RWPE2 (cell line): ENCODE measurements at regions not wholly inside any gene's neighbourhood (a gene's known extent, or its start where the extent isn't known, plus 50 kb on each side); places are given as distances from the start of the nearest gene placed in this dataset.

Experiments
- ATAC-seq: fragments of 200-7000 bp; cut with Tn5 transposase; 3 replicates; pipeline ENCODE4 v1.9.1; 2021; ENCODE audit warnings: low read depth
- DNase-seq: peaks from one replicate; pipeline ENCODE4 v3.0.0-alpha.2; 2020; ENCODE audit warnings: low spot score
- H3K27ac ChIP-seq: fragments of 450-650 bp; 2 replicates; pipeline ENCODE4 v1.5.1; 2017; ENCODE audit warnings: mild to moderate bottlenecking; ENCODE audit not compliant: poor library complexity, severe bottlenecking
- H3K27me3 ChIP-seq: fragments of 250-450 bp; sonication (Bioruptor Pico); 2 replicates; pipeline ENCODE4 v1.5.1; 2021; ENCODE audit warnings: mild to moderate bottlenecking, moderate library complexity; ENCODE audit not compliant: insufficient read depth, poor library complexity, severe bottlenecking
- H3K36me3 ChIP-seq: fragments of 250-450 bp; sonication (Bioruptor Pico); 2 replicates; pipeline ENCODE4 v1.5.1; 2020; ENCODE audit warnings: low read depth, mild to moderate bottlenecking, moderate library complexity
- H3K4me1 ChIP-seq: fragments of 250-450 bp; sonication (Bioruptor Pico); 2 replicates; pipeline ENCODE4 v1.5.1; 2021; ENCODE audit warnings: mild to moderate bottlenecking, moderate library complexity; ENCODE audit not compliant: insufficient read depth, poor library complexity, severe bottlenecking
- H3K4me3 ChIP-seq: fragments of 250-450 bp; sonication (Bioruptor Pico); 2 replicates; pipeline ENCODE4 v1.5.1; 2021; ENCODE audit warnings: mild to moderate bottlenecking, moderate library complexity; ENCODE audit not compliant: severe bottlenecking
- H3K9me3 ChIP-seq: fragments of 250-450 bp; sonication (Bioruptor Pico); 2 replicates; pipeline ENCODE4 v1.5.1; 2021; ENCODE audit warnings: mild to moderate bottlenecking, moderate library complexity; ENCODE audit not compliant: severe bottlenecking
- TF ChIP-seq, protein P1 (sequence below): fragments of 450-650 bp; IDR thresholded peaks from one replicate; pipeline ENCODE4 v1.5.1; 2017; ENCODE audit warnings: mild to moderate bottlenecking, moderate library complexity; ENCODE audit not compliant: poor library complexity, severe bottlenecking

- ATAC-seq (no peak), DNase-seq (no peak)
- H3K27me3 ChIP-seq: no peaks in the 10 kb centered on the region
- H3K4me3 ChIP-seq: no peak overlapping the region
- TF ChIP-seq, protein P1, sequence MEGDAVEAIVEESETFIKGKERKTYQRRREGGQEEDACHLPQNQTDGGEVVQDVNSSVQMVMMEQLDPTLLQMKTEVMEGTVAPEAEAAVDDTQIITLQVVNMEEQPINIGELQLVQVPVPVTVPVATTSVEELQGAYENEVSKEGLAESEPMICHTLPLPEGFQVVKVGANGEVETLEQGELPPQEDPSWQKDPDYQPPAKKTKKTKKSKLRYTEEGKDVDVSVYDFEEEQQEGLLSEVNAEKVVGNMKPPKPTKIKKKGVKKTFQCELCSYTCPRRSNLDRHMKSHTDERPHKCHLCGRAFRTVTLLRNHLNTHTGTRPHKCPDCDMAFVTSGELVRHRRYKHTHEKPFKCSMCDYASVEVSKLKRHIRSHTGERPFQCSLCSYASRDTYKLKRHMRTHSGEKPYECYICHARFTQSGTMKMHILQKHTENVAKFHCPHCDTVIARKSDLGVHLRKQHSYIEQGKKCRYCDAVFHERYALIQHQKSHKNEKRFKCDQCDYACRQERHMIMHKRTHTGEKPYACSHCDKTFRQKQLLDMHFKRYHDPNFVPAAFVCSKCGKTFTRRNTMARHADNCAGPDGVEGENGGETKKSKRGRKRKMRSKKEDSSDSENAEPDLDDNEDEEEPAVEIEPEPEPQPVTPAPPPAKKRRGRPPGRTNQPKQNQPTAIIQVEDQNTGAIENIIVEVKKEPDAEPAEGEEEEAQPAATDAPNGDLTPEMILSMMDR: no peak
- no peaks in the 10 kb centered on the region for H3K36me3 ChIP-seq
- H3K27ac ChIP-seq: no peak overlapping the region
- no peaks in the 10 kb centered on the region for H3K4me1 ChIP-seq
- no peaks in the 10 kb centered on the region for H3K9me3 ChIP-seq
Measured at GRCh38 chr5:152487130-152487529, 82.1 kb upstream of the NMUR2 start.

DNA sequence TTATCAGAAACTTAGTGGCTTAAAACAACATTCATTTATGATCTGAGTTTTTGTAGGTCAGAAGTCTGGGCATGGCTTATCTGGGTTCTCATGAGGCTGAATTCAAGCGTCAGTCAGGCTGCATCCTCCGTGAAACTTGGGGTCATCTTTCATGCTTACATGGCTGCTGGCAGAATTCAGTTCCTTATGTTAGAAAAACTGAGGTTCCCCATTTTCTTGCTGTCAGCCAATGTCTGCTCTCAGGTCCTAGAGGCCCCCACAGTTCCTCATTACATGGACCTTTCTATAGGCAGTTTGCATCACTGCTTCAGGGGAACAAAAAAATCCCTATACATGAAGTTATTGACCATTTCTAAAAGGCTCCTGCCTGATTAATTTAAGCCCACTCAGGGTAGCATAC lies 83.8 kb upstream of the NMUR2 start:
- H3K36me3 ChIP-seq: no peaks in the 10 kb centered on the region
- H3K9me3 ChIP-seq: no peaks in the 10 kb centered on the region
- no peak for DNase-seq
- H3K4me1 ChIP-seq: no peaks in the 10 kb centered on the region
- H3K27me3 ChIP-seq: no peaks in the 10 kb centered on the region
- no peak overlapping the region for H3K27ac ChIP-seq
- TF ChIP-seq, protein P1: no peak
- no peak for ATAC-seq
- no peak overlapping the region for H3K4me3 ChIP-seq

GRCh38 chr5:152499814-152500535 lies 94.9 kb upstream of the NMUR2 start:
- ATAC-seq (no peak), DNase-seq (no peak)
- TF ChIP-seq, protein P1: no peak
- Histone ChIP-seq H3K4me3 (no peak overlapping the region), H3K9me3 (no peaks in the 10 kb centered on the region), H3K36me3 (no peaks in the 10 kb centered on the region), H3K27me3 (peaks cover 7% of the 10 kb centered on the region), H3K4me1 (no peaks in the 10 kb centered on the region), H3K27ac (no peak overlapping the region)

DNA sequence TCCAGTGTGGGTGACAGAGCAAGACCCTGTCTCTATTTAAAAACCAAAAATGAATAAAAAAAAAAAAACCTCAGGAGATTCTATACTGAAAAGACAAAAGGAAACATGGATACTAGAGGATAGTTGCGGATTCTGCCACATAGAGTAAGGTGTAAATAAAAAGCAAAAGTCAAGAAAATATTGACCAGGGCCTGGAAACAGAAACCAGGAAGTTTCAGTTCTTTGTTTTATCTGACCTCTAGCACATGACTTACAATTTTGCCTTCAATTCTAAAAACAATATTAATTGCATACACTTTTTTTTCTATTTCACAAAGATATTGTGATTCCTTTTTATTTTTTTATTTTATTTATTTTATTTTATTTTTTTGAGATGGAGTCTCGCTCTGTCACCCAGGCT lies 96.2 kb upstream of the NMUR2 start:
- DNase-seq (no peak), ATAC-seq (no peak)
- Histone ChIP-seq H3K27me3 (peaks cover 7% of the 10 kb centered on the region), H3K4me1 (no peaks in the 10 kb centered on the region), H3K4me3 (no peak overlapping the region), H3K27ac (no peak overlapping the region), H3K9me3 (no peaks in the 10 kb centered on the region), H3K36me3 (no peaks in the 10 kb centered on the region)
- TF ChIP-seq, protein P1: no peak

- no peak for DNase-seq
- Histone ChIP-seq H3K4me3 (no peak overlapping the region), H3K36me3 (no peaks in the 10 kb centered on the region), H3K27me3 (peaks cover 3% of the 10 kb centered on the region), H3K4me1 (no peaks in the 10 kb centered on the region), H3K27ac (no peak overlapping the region), H3K9me3 (no peaks in the 10 kb centered on the region)
- TF ChIP-seq, protein P1: no peak
- no peak for ATAC-seq
Measured at GRCh38 chr5:152503206-152503605, 98.1 kb upstream of the NMUR2 start.
